ENCODE measurements at regions not wholly inside any gene's neighbourhood (a gene's known extent, or its start where the extent isn't known, plus 50 kb on each side); places are given as distances from the start of the nearest gene placed in this dataset.

DNA sequence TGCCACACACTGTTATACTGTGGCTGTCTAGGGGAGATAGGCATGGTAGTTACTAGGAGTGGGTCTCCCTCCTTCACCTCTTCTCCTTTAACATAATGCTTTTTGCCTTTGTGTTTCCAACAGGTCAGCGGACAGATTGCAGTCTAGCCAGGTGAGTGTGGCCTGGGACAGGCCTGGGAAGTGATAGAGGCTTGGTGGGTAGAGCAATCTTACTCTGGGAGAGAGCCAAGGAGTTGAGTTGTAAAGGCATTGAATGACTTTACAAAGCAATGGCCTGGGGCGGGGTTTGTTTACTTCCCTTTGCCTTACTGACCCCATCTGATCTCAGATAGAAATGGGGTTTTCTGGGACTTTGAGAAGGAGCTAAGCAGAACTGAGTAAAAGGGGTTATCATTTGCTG, 51.0 kb upstream of the IKBKE start:
- H3K36me3 ChIP-seq (replicated peaks) = peaks cover 17% of the 10 kb centered on the region
- H3K4me1 ChIP-seq = no peaks in the 10 kb centered on the region
- peak in 1 of 2 experiments; percentile 15 for DNase-seq (ENCODE audit: low spot score in 2 of 2)
- in situ Hi-C loops (cut with MboI; ENCODE audit: low sequenced_read_pairs) = no loop called here
- H3K27me3 ChIP-seq (ENCODE audit: low read depth) = no peaks in the 10 kb centered on the region
- no peaks in the 10 kb centered on the region for H3K9me3 ChIP-seq
- no peak overlapping the region for H3K4me3 ChIP-seq

GRCh38 chr1:206419783-206420182, 50.5 kb upstream of the IKBKE start:
- in situ Hi-C loops (cut with MboI; ENCODE audit: low sequenced_read_pairs) = no loop called here
- Histone ChIP-seq H3K9me3 (no peaks in the 10 kb centered on the region), H3K36me3 (replicated peaks) (peaks cover 22% of the 10 kb centered on the region), H3K4me1 (no peaks in the 10 kb centered on the region), H3K27me3 (ENCODE audit: low read depth) (no peaks in the 10 kb centered on the region), H3K4me3 (no peak overlapping the region)
- no peak for DNase-seq (ENCODE audit: low spot score in 2 of 2)

- no peaks in the 10 kb centered on the region for H3K9me3 ChIP-seq
- H3K4me3 ChIP-seq = no peak overlapping the region
- H3K27me3 ChIP-seq (ENCODE audit: low read depth) = no peaks in the 10 kb centered on the region
- H3K4me1 ChIP-seq = no peaks in the 10 kb centered on the region
- no peak for DNase-seq (ENCODE audit: low spot score in 2 of 2)
- H3K36me3 ChIP-seq (replicated peaks) = peaks cover 27% of the 10 kb centered on the region
- in situ Hi-C loops (cut with MboI; ENCODE audit: low sequenced_read_pairs) = no loop called here
Measured at GRCh38 chr1:206420471-206420870, 49.8 kb upstream of the IKBKE start.
